CD4-positive, CD25-positive, alpha-beta regulatory T cell (primary cell): ENCODE measurements at regions not wholly inside any gene's neighbourhood (a gene's known extent, or its start where the extent isn't known, plus 50 kb on each side); places are given as distances from the start of the nearest gene placed in this dataset.

Source experiments
- ATAC-seq, 2 donors: fragments of 150-1000 bp; cut with Tn5 transposase; one replicate each; pipeline ENCODE4 v1.10.0; 2021; ENCODE audit warnings: low read depth in 2 of 2, moderate number of reproducible peaks in 2 of 2, moderate library complexity in 1 of 2
- DNase-seq, 3 donors: peaks; one replicate each; pipeline versions ENCODE4 v3.0.0 to v3.0.0-alpha.2; 2012 to 2022; ENCODE audit warnings: mixed read lengths in 1 of 3
- H3K27ac ChIP-seq: one replicate; pipeline ENCODE4 v1.7.0; 2013; ENCODE audit warnings: mild to moderate bottlenecking, low read length; ENCODE audit not compliant: insufficient read depth, poor library complexity, severe bottlenecking
- H3K27me3 ChIP-seq: one replicate; pipeline ENCODE4 v1.7.0; 2013; ENCODE audit warnings: low read length; ENCODE audit not compliant: control insufficient read depth, insufficient read depth
- H3K36me3 ChIP-seq: one replicate; pipeline ENCODE4 v1.7.0; 2013; ENCODE audit warnings: mild to moderate bottlenecking, low read length, moderate library complexity; ENCODE audit not compliant: control insufficient read depth, insufficient read depth
- H3K4me1 ChIP-seq: 2 replicates; pipeline ENCODE4 v1.7.0; 2013; ENCODE audit warnings: mild to moderate bottlenecking, low read length; ENCODE audit not compliant: insufficient read depth, control insufficient read depth, poor library complexity, severe bottlenecking
- H3K4me3 ChIP-seq: one replicate; pipeline ENCODE4 v1.7.0; 2013; ENCODE audit warnings: low read depth, mild to moderate bottlenecking, low read length, moderate library complexity
- H3K9me3 ChIP-seq, 2 experiments: 1 replicate in 1 of 2; 2 replicates in 1 of 2; pipeline ENCODE4 v1.7.0; 2013; ENCODE audit warnings: low read length in 2 of 2, mild to moderate bottlenecking in 1 of 2, moderate library complexity in 1 of 2; ENCODE audit not compliant: control insufficient read depth in 2 of 2
- H3K27ac Mint-ChIP-seq, 3 donors: one replicate each; pipeline ENCODE4 v1.8.0; 2020 to 2022; ENCODE audit warnings: mild to moderate bottlenecking in 3 of 3, mixed read lengths in 3 of 3, moderate library complexity in 2 of 3
- H3K27me3 Mint-ChIP-seq: one replicate; pipeline ENCODE4 v1.8.0; 2022; ENCODE audit warnings: mild to moderate bottlenecking, mixed read lengths
- H3K36me3 Mint-ChIP-seq: one replicate; pipeline ENCODE4 v1.8.0; 2020; ENCODE audit warnings: mixed read lengths
- H3K4me1 Mint-ChIP-seq, 4 donors: one replicate each; pipeline ENCODE4 v1.8.0; 2020 to 2022; ENCODE audit warnings: mixed read lengths in 4 of 4, mild to moderate bottlenecking in 1 of 4
- H3K4me3 Mint-ChIP-seq, 4 donors: one replicate each; pipeline ENCODE4 v1.8.0; 2020 to 2022; ENCODE audit warnings: mild to moderate bottlenecking in 4 of 4, mixed read lengths in 4 of 4, moderate library complexity in 3 of 4
- H3K9me3 Mint-ChIP-seq, 7 donors: one replicate each; pipeline ENCODE4 v1.8.0; 2020 to 2022; ENCODE audit warnings: mixed read lengths in 7 of 7, mild to moderate bottlenecking in 3 of 7, moderate library complexity in 2 of 7

DNA sequence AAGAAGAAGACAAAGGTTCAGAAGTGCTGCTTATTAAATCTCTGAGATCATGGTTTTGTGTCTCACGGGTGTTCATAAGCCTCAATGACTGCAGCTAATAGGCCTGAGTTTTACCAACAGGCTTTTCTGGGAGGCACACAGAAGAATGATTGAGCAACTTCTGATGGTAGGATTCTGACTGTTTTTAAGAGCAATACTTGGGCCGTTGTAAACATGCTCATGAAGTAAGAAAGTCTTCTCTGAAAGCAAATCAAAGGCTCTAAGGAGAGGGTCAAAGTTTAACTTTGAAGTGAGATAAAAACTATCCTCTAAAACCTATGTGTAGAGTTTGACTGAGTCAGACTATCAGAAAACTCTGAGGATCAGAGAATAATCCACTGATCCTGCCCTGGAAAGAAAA, 390.9 kb upstream of the DAB2 start:
- ATAC-seq (no peak), DNase-seq (no peak)
- Histone ChIP-seq H3K4me1 (no peaks in the 10 kb centered on the region), H3K4me3 (no peak overlapping the region), H3K9me3 (no peaks in the 10 kb centered on the region), H3K27me3 (peaks cover 7% of the 10 kb centered on the region), H3K36me3 (no peaks in the 10 kb centered on the region), H3K27ac (no peak overlapping the region)
- H3K27ac Mint-ChIP-seq, result no peak overlapping the region
- H3K9me3 Mint-ChIP-seq, result no peaks in the 10 kb centered on the region
- peaks cover 22% of the 10 kb centered on the region for H3K27me3 Mint-ChIP-seq
- no peaks in the 10 kb centered on the region for H3K36me3 Mint-ChIP-seq
- H3K4me3 Mint-ChIP-seq, result no peak overlapping the region
- no peaks in the 10 kb centered on the region for H3K4me1 Mint-ChIP-seq

DNA sequence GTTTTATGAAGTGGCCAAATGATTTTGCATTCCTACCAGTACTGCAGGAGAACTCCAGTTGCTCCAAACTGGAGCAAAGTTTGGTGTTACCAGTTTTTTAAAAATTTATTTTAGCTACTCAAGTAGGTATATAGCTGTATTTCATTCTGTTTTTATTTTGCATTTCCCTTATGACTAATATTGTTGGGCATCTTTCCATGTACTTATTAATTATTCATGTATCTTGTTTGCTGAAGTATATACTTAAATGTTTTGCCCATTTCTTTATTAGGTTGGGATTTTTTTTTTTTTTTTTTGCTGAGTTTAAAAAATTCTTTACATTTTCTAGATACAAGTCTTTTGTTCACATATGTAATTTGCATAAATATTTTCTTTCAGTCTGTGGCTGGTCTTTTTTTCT, 386.6 kb upstream of the DAB2 start:
- Histone ChIP-seq H3K27ac (no peak overlapping the region), H3K4me1 (no peaks in the 10 kb centered on the region), H3K9me3 (no peaks in the 10 kb centered on the region), H3K36me3 (no peaks in the 10 kb centered on the region), H3K27me3 (peaks cover 7% of the 10 kb centered on the region), H3K4me3 (no peak overlapping the region)
- Mint-ChIP-seq H3K4me3 (no peak overlapping the region), H3K9me3 (no peaks in the 10 kb centered on the region), H3K4me1 (no peaks in the 10 kb centered on the region), H3K36me3 (no peaks in the 10 kb centered on the region), H3K27me3 (peaks cover 17% of the 10 kb centered on the region), H3K27ac (no peak overlapping the region)
- DNase-seq (no peak), ATAC-seq (no peak)

DNA sequence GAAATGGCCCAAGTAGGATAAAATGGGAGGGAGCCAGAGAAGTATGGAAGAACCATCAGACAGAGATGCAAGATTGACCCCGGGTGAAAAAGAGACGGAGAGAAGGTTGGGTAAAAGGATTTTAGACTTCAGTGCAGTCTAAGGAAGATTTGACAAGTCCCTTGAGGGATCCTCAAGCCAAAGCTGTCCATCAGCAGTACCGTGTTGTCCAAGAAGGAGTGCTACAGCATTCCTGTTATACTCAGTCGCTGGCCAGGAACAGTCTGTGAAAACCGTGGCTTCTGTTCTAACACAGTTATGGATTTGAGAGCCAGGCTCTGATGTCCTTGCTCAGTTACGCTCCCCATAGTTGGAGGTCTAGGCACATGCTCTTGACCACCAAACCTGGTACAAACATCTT, 383.9 kb upstream of the DAB2 start:
- H3K9me3 Mint-ChIP-seq, result no peaks in the 10 kb centered on the region
- H3K4me1 Mint-ChIP-seq, result no peaks in the 10 kb centered on the region
- no peak overlapping the region for H3K27ac Mint-ChIP-seq
- Histone ChIP-seq H3K4me3 (no peak overlapping the region), H3K27me3 (no peaks in the 10 kb centered on the region), H3K27ac (no peak overlapping the region), H3K9me3 (no peaks in the 10 kb centered on the region), H3K4me1 (no peaks in the 10 kb centered on the region), H3K36me3 (no peaks in the 10 kb centered on the region)
- H3K4me3 Mint-ChIP-seq, result no peak overlapping the region
- ATAC-seq (no peak), DNase-seq (no peak)
- H3K36me3 Mint-ChIP-seq, result no peaks in the 10 kb centered on the region
- H3K27me3 Mint-ChIP-seq, result peaks cover 8% of the 10 kb centered on the region

DNA sequence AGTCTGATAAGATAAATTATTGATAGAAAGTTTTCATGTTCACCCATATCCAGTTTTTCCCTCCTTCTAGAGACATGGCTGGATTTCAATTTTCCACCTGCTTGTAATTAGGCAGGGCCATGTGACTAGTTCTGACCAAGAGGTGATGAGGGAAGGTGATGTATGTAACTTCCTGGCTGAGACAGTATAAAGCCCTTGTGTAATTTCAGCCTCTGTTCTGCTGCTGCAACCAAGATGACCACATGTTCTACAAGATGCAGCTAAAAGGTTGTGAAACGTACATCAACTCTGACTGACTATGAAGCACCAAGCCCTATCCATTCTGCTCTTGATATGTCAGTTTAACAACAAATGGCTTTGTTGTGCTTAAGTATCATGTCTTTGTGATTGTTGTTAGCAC, 376.5 kb upstream of the DAB2 start:
- Histone ChIP-seq H3K27ac (no peak overlapping the region), H3K27me3 (no peaks in the 10 kb centered on the region), H3K4me3 (no peak overlapping the region), H3K9me3 (no peaks in the 10 kb centered on the region), H3K4me1 (no peaks in the 10 kb centered on the region), H3K36me3 (no peaks in the 10 kb centered on the region)
- DNase-seq, result no peak
- no peak for ATAC-seq
- H3K4me1 Mint-ChIP-seq, result no peaks in the 10 kb centered on the region
- no peak overlapping the region for H3K27ac Mint-ChIP-seq
- no peak overlapping the region for H3K4me3 Mint-ChIP-seq
- peaks cover 0 to 2% (median 0%) of the 10 kb centered on the region in 7 donors for H3K9me3 Mint-ChIP-seq
- H3K36me3 Mint-ChIP-seq, result no peaks in the 10 kb centered on the region
- H3K27me3 Mint-ChIP-seq, result peaks cover 5% of the 10 kb centered on the region

DNA sequence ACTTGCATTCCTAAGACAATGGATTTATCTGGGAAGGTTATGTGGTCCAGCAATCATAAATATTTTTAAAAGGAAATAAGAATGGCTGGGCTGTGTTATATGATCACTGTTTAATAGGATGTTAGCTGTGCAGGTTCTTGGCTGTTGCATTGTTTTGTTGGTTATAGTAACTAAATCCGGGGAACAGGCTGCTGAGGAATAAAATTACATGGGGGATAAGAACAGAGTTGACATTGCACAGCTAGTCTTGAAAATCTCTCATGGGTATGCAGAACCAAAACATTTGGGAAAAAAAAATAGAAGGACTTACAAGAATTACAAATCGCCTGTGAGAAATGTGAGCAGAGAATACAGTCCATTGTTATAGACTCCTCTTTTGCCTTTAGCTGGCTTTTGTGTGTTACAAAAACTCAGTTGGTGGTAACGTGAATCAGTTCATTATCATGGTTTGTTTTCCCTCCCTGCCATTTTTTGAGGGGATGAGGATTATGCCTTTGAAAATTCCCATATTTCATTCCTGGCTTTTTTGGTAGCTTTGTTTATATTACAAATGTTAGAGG, 375.3 kb upstream of the DAB2 start:
- H3K27ac Mint-ChIP-seq, result no peak overlapping the region
- H3K4me3 Mint-ChIP-seq, result no peak overlapping the region
- ATAC-seq, result no peak
- no peak for DNase-seq
- Histone ChIP-seq H3K4me1 (no peaks in the 10 kb centered on the region), H3K27ac (no peak overlapping the region), H3K9me3 (no peaks in the 10 kb centered on the region), H3K36me3 (no peaks in the 10 kb centered on the region), H3K27me3 (no peaks in the 10 kb centered on the region), H3K4me3 (no peak overlapping the region)
- no peaks in the 10 kb centered on the region for H3K4me1 Mint-ChIP-seq
- peaks cover 0 to 2% (median 0%) of the 10 kb centered on the region in 7 donors for H3K9me3 Mint-ChIP-seq
- no peaks in the 10 kb centered on the region for H3K36me3 Mint-ChIP-seq
- H3K27me3 Mint-ChIP-seq, result peaks cover 4% of the 10 kb centered on the region

DNA sequence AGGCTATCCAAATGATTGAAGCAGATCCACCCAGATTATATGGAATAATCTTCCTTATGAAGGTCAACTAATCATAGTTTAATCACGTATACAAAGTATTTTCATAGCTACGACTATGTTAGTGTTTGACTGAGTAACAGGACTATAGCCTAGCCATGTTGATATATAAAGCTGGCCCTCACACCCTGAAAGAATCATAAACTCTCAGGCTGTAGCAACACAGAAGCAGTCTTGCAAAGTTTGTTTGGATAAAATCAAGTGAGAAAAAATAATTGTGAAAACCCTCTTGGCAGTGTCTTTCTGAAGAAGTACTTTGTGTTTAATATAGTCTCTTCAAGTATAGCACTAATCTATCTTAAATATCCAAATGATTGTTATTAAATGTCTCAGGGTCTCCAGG, 374.5 kb upstream of the DAB2 start:
- Histone ChIP-seq H3K36me3 (no peaks in the 10 kb centered on the region), H3K27me3 (no peaks in the 10 kb centered on the region), H3K4me3 (no peak overlapping the region), H3K27ac (no peak overlapping the region), H3K4me1 (no peaks in the 10 kb centered on the region), H3K9me3 (no peaks in the 10 kb centered on the region)
- DNase-seq (no peak), ATAC-seq (no peak)
- H3K4me3 Mint-ChIP-seq, result no peak overlapping the region
- peaks cover 0 to 4% (median 0%) of the 10 kb centered on the region in 7 donors for H3K9me3 Mint-ChIP-seq
- H3K27ac Mint-ChIP-seq, result no peak overlapping the region
- H3K36me3 Mint-ChIP-seq, result no peaks in the 10 kb centered on the region
- H3K27me3 Mint-ChIP-seq, result peaks cover 12% of the 10 kb centered on the region
- H3K4me1 Mint-ChIP-seq, result no peaks in the 10 kb centered on the region

DNA sequence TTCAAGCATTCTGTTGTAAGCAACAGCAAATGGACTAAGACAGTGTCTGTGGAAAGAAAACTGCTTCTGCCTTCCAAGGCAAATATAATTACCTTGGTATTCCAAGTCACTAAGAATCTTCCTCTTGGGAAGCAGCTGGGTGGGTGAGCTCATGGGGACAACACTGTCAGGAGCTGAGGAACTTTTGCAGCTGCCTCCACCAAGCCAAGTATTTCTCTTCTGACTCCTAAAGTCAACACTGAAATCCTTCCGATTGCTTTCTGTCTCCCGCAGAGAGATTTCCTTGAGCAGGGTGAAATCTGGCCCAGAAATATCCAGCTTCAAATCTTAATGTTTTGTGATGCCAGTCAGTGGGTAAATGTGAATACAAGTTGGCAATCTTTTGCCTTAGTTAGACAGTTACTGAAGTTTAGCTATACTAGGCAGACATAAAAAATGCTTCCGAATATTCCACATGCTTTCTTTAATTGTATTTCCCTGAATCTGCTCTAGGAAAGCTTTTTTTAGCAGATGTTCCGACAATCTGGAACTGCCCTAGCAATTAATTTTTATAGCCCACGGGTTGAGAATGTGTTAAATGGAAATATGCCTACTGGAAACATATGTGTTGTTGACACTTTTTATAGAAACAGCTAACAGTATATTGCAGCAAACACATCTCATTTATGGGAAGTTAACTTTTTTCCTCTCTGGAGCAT, 369.9 kb upstream of the DAB2 start:
- no peak for DNase-seq
- Mint-ChIP-seq H3K36me3 (no peaks in the 10 kb centered on the region), H3K27ac (no peak overlapping the region), H3K4me1 (no peaks in the 10 kb centered on the region), H3K9me3 (peaks cover 0 to 5% (median 0%) of the 10 kb centered on the region in 7 donors), H3K27me3 (peaks cover 8% of the 10 kb centered on the region), H3K4me3 (no peak overlapping the region)
- Histone ChIP-seq H3K27me3 (no peaks in the 10 kb centered on the region), H3K27ac (no peak overlapping the region), H3K4me3 (no peak overlapping the region), H3K9me3 (no peaks in the 10 kb centered on the region), H3K36me3 (no peaks in the 10 kb centered on the region), H3K4me1 (no peaks in the 10 kb centered on the region)
- no peak for ATAC-seq

DNA sequence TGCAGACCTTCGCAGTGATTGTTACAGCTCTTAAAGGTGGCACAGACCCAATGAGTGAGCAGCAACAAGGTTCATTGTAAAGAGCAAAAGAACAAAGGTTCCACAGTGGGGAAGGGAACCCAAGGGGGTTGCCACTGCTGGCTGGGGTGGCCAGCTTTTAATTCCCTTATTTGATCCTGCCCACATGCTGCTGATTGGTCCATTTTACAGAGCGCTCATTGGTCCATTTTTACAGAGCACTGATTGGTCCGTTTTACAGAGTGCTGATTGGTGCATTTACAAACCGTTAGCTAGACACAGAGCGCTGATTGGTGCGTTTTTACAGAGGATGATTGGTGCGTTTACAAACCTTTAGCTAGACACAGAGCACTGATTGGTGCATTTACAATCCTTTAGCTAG, 360.6 kb upstream of the DAB2 start:
- Histone ChIP-seq H3K4me1 (no peaks in the 10 kb centered on the region), H3K27me3 (no peaks in the 10 kb centered on the region), H3K4me3 (no peak overlapping the region), H3K9me3 (no peaks in the 10 kb centered on the region), H3K27ac (no peak overlapping the region), H3K36me3 (no peaks in the 10 kb centered on the region)
- H3K4me3 Mint-ChIP-seq, result no peak overlapping the region
- H3K4me1 Mint-ChIP-seq, result no peaks in the 10 kb centered on the region
- no peak overlapping the region for H3K27ac Mint-ChIP-seq
- ATAC-seq (no peak), DNase-seq (no peak)
- H3K36me3 Mint-ChIP-seq, result no peaks in the 10 kb centered on the region
- peaks cover 9% of the 10 kb centered on the region for H3K27me3 Mint-ChIP-seq
- H3K9me3 Mint-ChIP-seq, result peaks cover 0 to 9% (median 3%) of the 10 kb centered on the region in 7 donors
